Upper lobe of left lung (tissue), 4 donors: ENCODE measurements at regions not wholly inside any gene's neighbourhood (a gene's known extent, or its start where the extent isn't known, plus 50 kb on each side); places are given as distances from the start of the nearest gene placed in this dataset.

ENCODE experiments used
- EP300 ChIP-seq, 4 donors: sonication (generic); formaldehyde crosslinking; IDR thresholded peaks; one replicate each; pipeline ENCODE4 v1.5.1; 2017; ENCODE audit warnings: antibody characterized with exemption in 4 of 4, control low read depth in 2 of 4
- POLR2A ChIP-seq, 4 donors: fragments of 450-650 bp; IDR thresholded peaks; one replicate each; pipeline ENCODE4 v1.5.1; 2016 to 2017; ENCODE audit warnings: antibody characterized with exemption in 4 of 4, mild to moderate bottlenecking in 2 of 4
- POLR2AphosphoS5 ChIP-seq, 2 donors: sonication (generic); formaldehyde crosslinking; IDR thresholded peaks; one replicate each; pipeline ENCODE4 v1.5.1; 2017; ENCODE audit warnings: antibody characterized with exemption in 2 of 2
- TF ChIP-seq, protein P1 (sequence below), 6 experiments: fragments of 450-650 bp in 4 of 6; fragments of 200-600 bp in 2 of 6; sonication (generic) in 2 of 6; IDR thresholded peaks; one replicate each; pipeline ENCODE4 v1.5.1; 2016 to 2019; ENCODE audit warnings: antibody characterized with exemption in 6 of 6

DNA sequence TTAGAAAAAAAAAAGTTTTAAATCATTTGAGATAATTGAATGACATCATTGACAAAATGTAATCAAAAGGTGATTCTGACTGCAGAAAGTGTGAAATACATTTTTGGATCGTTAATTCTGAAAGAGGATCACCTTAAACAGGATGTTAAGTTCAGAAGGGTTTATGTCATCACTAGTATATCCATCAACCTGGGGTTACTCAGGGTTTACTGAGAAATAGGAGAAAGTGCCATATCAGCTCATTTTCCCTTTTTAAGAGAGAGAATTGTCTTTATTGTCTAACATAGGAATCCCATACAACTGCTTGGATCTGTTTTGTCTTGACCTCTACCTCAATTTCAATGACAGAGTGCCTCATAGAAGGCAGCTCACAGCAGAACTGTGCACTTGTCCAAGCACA lies 466.1 kb upstream of the LINC00305 start:
- TF ChIP-seq POLR2A (IDR thresholded peaks at IDR 0.05), result no peak
- no peak for TF ChIP-seq EP300 (IDR thresholded peaks at IDR 0.05)
- TF ChIP-seq, protein P1, sequence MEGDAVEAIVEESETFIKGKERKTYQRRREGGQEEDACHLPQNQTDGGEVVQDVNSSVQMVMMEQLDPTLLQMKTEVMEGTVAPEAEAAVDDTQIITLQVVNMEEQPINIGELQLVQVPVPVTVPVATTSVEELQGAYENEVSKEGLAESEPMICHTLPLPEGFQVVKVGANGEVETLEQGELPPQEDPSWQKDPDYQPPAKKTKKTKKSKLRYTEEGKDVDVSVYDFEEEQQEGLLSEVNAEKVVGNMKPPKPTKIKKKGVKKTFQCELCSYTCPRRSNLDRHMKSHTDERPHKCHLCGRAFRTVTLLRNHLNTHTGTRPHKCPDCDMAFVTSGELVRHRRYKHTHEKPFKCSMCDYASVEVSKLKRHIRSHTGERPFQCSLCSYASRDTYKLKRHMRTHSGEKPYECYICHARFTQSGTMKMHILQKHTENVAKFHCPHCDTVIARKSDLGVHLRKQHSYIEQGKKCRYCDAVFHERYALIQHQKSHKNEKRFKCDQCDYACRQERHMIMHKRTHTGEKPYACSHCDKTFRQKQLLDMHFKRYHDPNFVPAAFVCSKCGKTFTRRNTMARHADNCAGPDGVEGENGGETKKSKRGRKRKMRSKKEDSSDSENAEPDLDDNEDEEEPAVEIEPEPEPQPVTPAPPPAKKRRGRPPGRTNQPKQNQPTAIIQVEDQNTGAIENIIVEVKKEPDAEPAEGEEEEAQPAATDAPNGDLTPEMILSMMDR (IDR thresholded peaks at IDR 0.05), result no peak
- no peak for TF ChIP-seq POLR2AphosphoS5 (IDR thresholded peaks at IDR 0.05)
